Kidney epithelial cell (primary cell): ENCODE measurements at regions not wholly inside any gene's neighbourhood (a gene's known extent, or its start where the extent isn't known, plus 50 kb on each side); places are given as distances from the start of the nearest gene placed in this dataset.

Experiments used
- DNase-seq: peaks from one replicate; pipeline ENCODE4 v3.0.0-alpha.2; 2010; ENCODE audit warnings: low read depth
- H3K27me3 ChIP-seq: 2 replicates; pipeline ENCODE4 v1.6.0; 2011; ENCODE audit warnings: low read length; ENCODE audit not compliant: control insufficient read depth, insufficient read depth
- H3K36me3 ChIP-seq: 2 replicates; pipeline ENCODE4 v1.5.1; 2011; ENCODE audit warnings: low read length; ENCODE audit not compliant: control insufficient read depth, insufficient read depth
- H3K4me3 ChIP-seq: 2 replicates; pipeline ENCODE4 v1.5.1; 2011; ENCODE audit warnings: low read depth, mild to moderate bottlenecking, control low read depth, low read length
- TF ChIP-seq, protein P1 (sequence below): IDR thresholded peaks from 2 replicates; pipeline ENCODE4 v1.5.1; 2011; ENCODE audit warnings: mild to moderate bottlenecking, moderate library complexity, low read length, control low read depth, inconsistent platforms; ENCODE audit not compliant: insufficient read depth, poor library complexity, severe bottlenecking

- TF ChIP-seq, protein P1, sequence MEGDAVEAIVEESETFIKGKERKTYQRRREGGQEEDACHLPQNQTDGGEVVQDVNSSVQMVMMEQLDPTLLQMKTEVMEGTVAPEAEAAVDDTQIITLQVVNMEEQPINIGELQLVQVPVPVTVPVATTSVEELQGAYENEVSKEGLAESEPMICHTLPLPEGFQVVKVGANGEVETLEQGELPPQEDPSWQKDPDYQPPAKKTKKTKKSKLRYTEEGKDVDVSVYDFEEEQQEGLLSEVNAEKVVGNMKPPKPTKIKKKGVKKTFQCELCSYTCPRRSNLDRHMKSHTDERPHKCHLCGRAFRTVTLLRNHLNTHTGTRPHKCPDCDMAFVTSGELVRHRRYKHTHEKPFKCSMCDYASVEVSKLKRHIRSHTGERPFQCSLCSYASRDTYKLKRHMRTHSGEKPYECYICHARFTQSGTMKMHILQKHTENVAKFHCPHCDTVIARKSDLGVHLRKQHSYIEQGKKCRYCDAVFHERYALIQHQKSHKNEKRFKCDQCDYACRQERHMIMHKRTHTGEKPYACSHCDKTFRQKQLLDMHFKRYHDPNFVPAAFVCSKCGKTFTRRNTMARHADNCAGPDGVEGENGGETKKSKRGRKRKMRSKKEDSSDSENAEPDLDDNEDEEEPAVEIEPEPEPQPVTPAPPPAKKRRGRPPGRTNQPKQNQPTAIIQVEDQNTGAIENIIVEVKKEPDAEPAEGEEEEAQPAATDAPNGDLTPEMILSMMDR: no peak
- H3K4me3 ChIP-seq: no peak overlapping the region
Observed at GRCh38 chr6:137792160-137793033, 74.7 kb upstream of the TNFAIP3 start.

GRCh38 chr6:137793805-137794515, 73.1 kb upstream of the TNFAIP3 start:
- TF ChIP-seq, protein P1: no peak
- Histone ChIP-seq H3K27me3 (no peaks in the 10 kb centered on the region), H3K36me3 (no peaks in the 10 kb centered on the region), H3K4me3 (no peak overlapping the region)
- no peak for DNase-seq

More at GRCh38 chr6:137792160-137793033, 74.7 kb upstream of the TNFAIP3 start:
- no peaks in the 10 kb centered on the region for H3K36me3 ChIP-seq
- DNase-seq: no peak
- no peaks in the 10 kb centered on the region for H3K27me3 ChIP-seq

DNA sequence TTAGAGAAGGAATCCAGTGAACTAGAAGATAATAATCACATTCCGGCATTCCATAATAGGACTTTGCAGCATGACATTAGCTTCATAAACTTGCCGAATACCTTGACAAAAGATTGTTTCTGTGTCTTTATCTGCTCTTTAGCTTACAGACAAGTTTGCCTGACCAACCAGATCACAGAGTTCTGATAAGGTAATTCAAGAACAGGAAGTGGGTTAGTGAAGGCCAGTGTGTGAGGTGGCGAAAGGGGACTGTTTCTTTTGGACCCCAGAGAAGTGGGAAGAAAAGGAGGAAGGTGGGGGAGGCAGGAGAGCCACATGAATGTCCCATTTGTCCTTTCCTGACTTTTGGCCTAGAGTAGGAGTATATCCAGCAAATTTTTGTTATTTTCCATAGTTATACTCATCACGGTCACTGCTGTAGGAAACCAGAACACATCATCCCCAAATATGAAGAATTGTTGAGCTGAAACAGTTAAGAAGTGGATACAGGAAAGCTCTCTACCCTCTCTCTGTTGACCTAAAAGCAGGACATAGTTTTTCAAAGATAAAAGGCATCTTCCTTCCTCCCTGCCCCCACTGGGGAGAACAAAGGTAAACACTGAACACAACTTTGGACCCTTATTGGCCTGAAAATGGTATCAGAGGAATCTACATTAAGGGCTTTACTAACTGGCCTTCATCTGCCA, 72.4 kb upstream of the TNFAIP3 start:
- H3K36me3 ChIP-seq: no peaks in the 10 kb centered on the region
- H3K4me3 ChIP-seq: no peak overlapping the region
- TF ChIP-seq, protein P1: no peak
- no peak for DNase-seq
- no peaks in the 10 kb centered on the region for H3K27me3 ChIP-seq

GRCh38 chr6:137795501-137795900, 71.6 kb upstream of the TNFAIP3 start:
- H3K36me3 ChIP-seq: no peaks in the 10 kb centered on the region
- H3K27me3 ChIP-seq: no peaks in the 10 kb centered on the region
- no peak for DNase-seq
- no peak overlapping the region for H3K4me3 ChIP-seq
- TF ChIP-seq, protein P1: no peak

DNA sequence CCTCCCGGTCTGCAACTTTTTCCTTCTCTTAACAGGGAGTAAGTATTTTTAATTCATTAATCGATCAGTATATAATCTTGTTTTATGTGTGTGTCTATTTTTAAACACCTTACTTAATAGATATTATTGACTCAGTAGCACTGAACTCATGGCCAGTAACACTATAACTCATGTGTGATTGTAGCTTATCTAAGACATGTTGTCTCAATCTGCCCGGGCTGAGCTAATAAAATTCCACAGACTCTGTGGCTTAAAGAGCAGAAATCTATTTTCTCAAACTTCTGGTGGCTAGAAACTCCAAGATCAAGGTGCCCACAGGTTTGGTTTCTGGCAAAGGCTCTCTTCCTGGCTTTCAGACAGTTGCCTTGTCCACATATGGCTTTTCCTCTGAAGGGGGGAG, 68.8 kb upstream of the TNFAIP3 start:
- no peak for DNase-seq
- Histone ChIP-seq H3K27me3 (no peaks in the 10 kb centered on the region), H3K36me3 (no peaks in the 10 kb centered on the region), H3K4me3 (no peak overlapping the region)
- TF ChIP-seq, protein P1: no peak
